ENCODE measurements at regions not wholly inside any gene's neighbourhood (a gene's known extent, or its start where the extent isn't known, plus 50 kb on each side); places are given as distances from the start of the nearest gene placed in this dataset.

DNA sequence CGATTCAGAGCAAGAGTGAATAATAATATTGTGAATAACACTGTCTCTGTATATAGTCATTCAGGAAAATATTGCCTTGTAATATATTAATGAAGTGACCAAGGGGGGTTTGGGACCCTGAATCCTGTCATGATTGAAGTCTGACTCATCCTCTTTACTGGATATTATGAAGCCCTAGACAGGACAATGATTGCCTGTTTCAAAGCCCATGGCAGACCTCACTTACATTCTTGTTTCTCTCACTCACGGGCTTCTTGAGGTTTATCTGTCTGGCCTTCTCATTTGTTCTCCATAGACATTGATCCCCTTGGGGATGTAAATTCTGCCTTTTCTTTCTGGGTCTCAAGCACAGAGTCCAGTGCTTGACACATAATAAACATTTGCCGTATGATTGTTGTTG is 449.3 kb upstream of the THRB start:
- DNase-seq (ENCODE audit: low read depth in 1 of 2, low spot score in 2 of 2) = no peak
- WGBS, 2 experiments (ENCODE audit: extremely low coverage in 1 of 2, insufficient coverage in 1 of 2, insufficient read length in 1 of 2, insufficient replicate concordance in 2 of 2, low coverage in 1 of 2, low lambda C conversion rate in 2 of 2, missing lambda C conversion rate in 1 of 2) = 88% methylated on average over 3 of the region's 3 CpGs; no CpG with 5 or more reads in 1 of the 2 experiments
- no peak overlapping the region for H3K4me2 ChIP-seq (ENCODE audit: insufficient read depth in 1 of 2, low read depth in 2 of 2, low read length in 2 of 2)
- TF ChIP-seq SP4 (IDR thresholded peaks at IDR 0.05; ENCODE audit: low read length) (no peak), TCF12 (IDR thresholded peaks at IDR 0.05; ENCODE audit: low read depth, low read length) (no peak), ASH2L (IDR thresholded peaks at IDR 0.05; ENCODE audit: low read length) (no peak), CBX8 (IDR thresholded peaks at IDR 0.05; ENCODE audit: borderline replicate concordance, low read depth, low read length) (no peak)

More for the DNA sequence above, 449.3 kb upstream of the THRB start:
- no peak overlapping the region for H4K91ac ChIP-seq (replicated peaks; ENCODE audit: insufficient read length, low read length)
- H2AFZ ChIP-seq (ENCODE audit: low read length) = no peak overlapping the region
- no peaks in the 10 kb centered on the region for H3K9me3 ChIP-seq (ENCODE audit: insufficient read depth in 2 of 2, low read depth in 1 of 2, low read length in 1 of 2)
- H3K79me1 ChIP-seq (ENCODE audit: low read depth, low read length) = no peaks in the 10 kb centered on the region
- CTCF ChIA-PET (ENCODE audit: partially characterized antibody) = no interaction called here
- H3K18ac ChIP-seq (ENCODE audit: extremely low read depth, low read length) = no peak overlapping the region
- H3K4me1 ChIP-seq (replicated peaks in 1 of 4; ENCODE audit: control insufficient read depth in 3 of 4, insufficient read depth in 4 of 4, low read length in 3 of 4) = no peaks in the 10 kb centered on the region
- peaks cover 0 to 2% of the 10 kb centered on the region in 2 experiments for H4K20me1 ChIP-seq (replicated peaks in 1 of 2; ENCODE audit: control insufficient read depth in 1 of 2, insufficient read depth in 2 of 2, low read length in 2 of 2)
- no peak overlapping the region for H3K4ac ChIP-seq (replicated peaks; ENCODE audit: insufficient read length, low read depth, low read length)
- H2BK5ac ChIP-seq (ENCODE audit: low read depth, low read length) = no peak overlapping the region
- H3K79me2 ChIP-seq (ENCODE audit: control insufficient read depth in 1 of 2, insufficient read depth in 2 of 2, low read length in 2 of 2) = no peaks in the 10 kb centered on the region
- H2BK15ac ChIP-seq (ENCODE audit: low read length) = no peak overlapping the region
- H3K36me3 ChIP-seq (ENCODE audit: control insufficient read depth in 2 of 4, insufficient read depth in 4 of 4, low read length in 3 of 4) = no peaks in the 10 kb centered on the region
- H4K5ac ChIP-seq (ENCODE audit: insufficient read length, low read depth, low read length) = no peak overlapping the region
- no peak overlapping the region for H2BK120ac ChIP-seq (replicated peaks; ENCODE audit: low read depth, low read length)
- H3K56ac ChIP-seq (replicated peaks; ENCODE audit: insufficient read length, low read depth, low read length) = no peak overlapping the region
- H3K23me2 ChIP-seq (ENCODE audit: low read depth, low read length) = no peaks in the 10 kb centered on the region
- no peak overlapping the region for H3K27ac ChIP-seq (ENCODE audit: low read depth, low read length)
- no peak overlapping the region for H4K8ac ChIP-seq (ENCODE audit: extremely low read depth, insufficient read depth, low read length)
- H3K4me3 ChIP-seq (ENCODE audit: extremely low read depth in 1 of 4, insufficient read depth in 2 of 4, low read depth in 3 of 4, low read length in 4 of 4) = no peak overlapping the region
- H2BK12ac ChIP-seq (ENCODE audit: low read depth, low read length) = no peak overlapping the region
- H2AK5ac ChIP-seq (ENCODE audit: low read depth, low read length) = no peak overlapping the region
- peaks cover 6 to 12% (median 10%) of the 10 kb centered on the region in 4 experiments; a peak in 6 of 7 replicates for H3K27me3 ChIP-seq (replicated peaks in 1 of 4; ENCODE audit: control insufficient read depth in 3 of 4, extremely low read depth in 1 of 4, insufficient read depth in 3 of 4, low read length in 3 of 4)
- POLR2A ChIA-PET (ENCODE audit: partially characterized antibody) = no interaction called here
- FAIRE-seq = no peak
- no peak overlapping the region for H3K9ac ChIP-seq (replicated peaks in 1 of 4; ENCODE audit: extremely low read depth in 1 of 4, low read depth in 3 of 4, low read length in 3 of 4)
- H2BK20ac ChIP-seq (ENCODE audit: low read length) = no peak overlapping the region
- no peak overlapping the region for H3K23ac ChIP-seq (ENCODE audit: insufficient read length)
- no peak overlapping the region for H3K14ac ChIP-seq (ENCODE audit: insufficient read length)

Measured in H1 (cell line).